SK-N-SH (cell line): ENCODE measurements at regions not wholly inside any gene's neighbourhood (a gene's known extent, or its start where the extent isn't known, plus 50 kb on each side); places are given as distances from the start of the nearest gene placed in this dataset.

ENCODE experiments used
- CTCF ChIA-PET: fragments of 300-600, 350-600 bp; formaldehyde crosslinking; extraction: SDS; loops from one replicate; lab custom pipeline; 2021; lab: Yijun Ruan, JAX
- POLR2A ChIA-PET: fragments of 350-600 bp; sonication (Branson Sonifier 250); formaldehyde crosslinking; extraction: SDS; loops from one replicate; lab custom pipeline; 2020; ENCODE audit warnings: antibody characterized with exemption, inconsistent platforms; lab: Yijun Ruan, JAX
- DNase-seq: peaks from one replicate; pipeline ENCODE4 v3.0.0; 2012
- H2AFZ ChIP-seq: fragments of 200-600 bp; sonication (generic); 2 replicates; pipeline ENCODE4 v1.8.1; 2016; ENCODE audit warnings: antibody characterized with exemption, mild to moderate bottlenecking, low read depth
- H3F3A ChIP-seq: fragments of 200-600 bp; sonication (generic); replicated peaks from 2 replicates; pipeline ENCODE3; 2016; ENCODE audit warnings: antibody characterized with exemption, mild to moderate bottlenecking; ENCODE audit not compliant: insufficient read depth
- H3K27ac ChIP-seq, 2 experiments: fragments of 200-500 bp in 1 of 2; fragments of 200-600 bp in 1 of 2; sonication (Bioruptor generic) in 1 of 2; sonication (generic), shearing (Covaris generic) in 1 of 2; 2 replicates each; pipeline versions ENCODE4 v1.5.1 to v1.6.1; 2014 to 2016; ENCODE audit warnings: low read depth in 2 of 2, inconsistent platforms in 1 of 2, low read length in 1 of 2, mild to moderate bottlenecking in 1 of 2, mixed read lengths in 1 of 2
- H3K27me3 ChIP-seq: fragments of 200-600 bp; sonication (generic), shearing (Covaris generic); 2 replicates; pipeline ENCODE4 v1.6.1; 2016; ENCODE audit warnings: mixed run types; ENCODE audit not compliant: insufficient read depth
- H3K36me3 ChIP-seq, 2 experiments: fragments of 200-500 bp in 1 of 2; fragments of 200-600 bp in 1 of 2; sonication (Bioruptor generic) in 1 of 2; sonication (generic) in 1 of 2; replicated peaks in 1 of 2; 2 replicates each; pipeline versions ENCODE3 to v1.5.1; 2014 to 2016; ENCODE audit warnings: low read length in 1 of 2, mild to moderate bottlenecking in 1 of 2; ENCODE audit not compliant: insufficient read depth in 2 of 2, control insufficient read depth in 1 of 2
- H3K4me1 ChIP-seq, 2 experiments: fragments of 200-500 bp in 1 of 2; fragments of 200-600 bp in 1 of 2; sonication (Bioruptor generic) in 1 of 2; sonication (generic), shearing (Covaris generic) in 1 of 2; 2 replicates each; pipeline versions ENCODE4 v1.5.1 to v1.6.1; 2014 to 2016; ENCODE audit warnings: low read depth in 1 of 2, low read length in 1 of 2, mixed run types in 1 of 2; ENCODE audit not compliant: insufficient read depth in 2 of 2, control insufficient read depth in 1 of 2
- H3K4me2 ChIP-seq: fragments of 200-600 bp; sonication (generic), shearing (Covaris generic); 2 replicates; pipeline ENCODE4 v1.6.1; 2017; ENCODE audit warnings: mixed run types
- H3K4me3 ChIP-seq, 2 experiments: fragments of 200-500 bp in 1 of 2; fragments of 200-600 bp in 1 of 2; sonication (Bioruptor generic) in 1 of 2; sonication (generic), shearing (Covaris generic) in 1 of 2; 2 replicates each; pipeline versions ENCODE4 v1.5.1 to v1.8.1; 2014 to 2016; ENCODE audit warnings: low read depth in 2 of 2, inconsistent platforms in 1 of 2, low read length in 1 of 2, mild to moderate bottlenecking in 1 of 2, mixed read lengths in 1 of 2, moderate library complexity in 1 of 2
- H3K79me2 ChIP-seq: fragments of 200-600 bp; sonication (generic); 2 replicates; pipeline ENCODE4 v1.8.1; 2017; ENCODE audit warnings: mild to moderate bottlenecking; ENCODE audit not compliant: insufficient read depth
- H3K9ac ChIP-seq: fragments of 200-600 bp; sonication (generic); 2 replicates; pipeline ENCODE4 v1.6.1; 2017; ENCODE audit warnings: mixed run types
- H3K9me2 ChIP-seq: fragments of 200-600 bp; sonication (generic); 2 replicates; pipeline ENCODE4 v1.6.1; 2017; ENCODE audit warnings: mixed run types
- H3K9me3 ChIP-seq: fragments of 200-600 bp; sonication (generic); 2 replicates; pipeline ENCODE4 v1.6.1; 2017; ENCODE audit warnings: mixed run types, mild to moderate bottlenecking, moderate library complexity
- H4K20me1 ChIP-seq: fragments of 200-600 bp; sonication (generic); 2 replicates; pipeline ENCODE4 v1.6.1; 2017; ENCODE audit warnings: mild to moderate bottlenecking, mixed run types; ENCODE audit not compliant: insufficient read depth
- ELF1 ChIP-seq: IDR thresholded peaks from 2 replicates; pipeline ENCODE4 v1.4.0; 2012
- EP300 ChIP-seq, 2 experiments: IDR thresholded peaks; 2 replicates each; pipeline versions ENCODE4 v1.4.0 to v1.6.1; 2012; ENCODE audit warnings: borderline replicate concordance in 1 of 2, low read depth in 1 of 2, low read length in 1 of 2
- FOSL2 ChIP-seq: IDR thresholded peaks from 2 replicates; pipeline ENCODE4 v1.4.0; 2012; ENCODE audit warnings: low read depth, mild to moderate bottlenecking, moderate library complexity, borderline replicate concordance
- FOXJ3 ChIP-seq: sonication (generic); formaldehyde crosslinking; IDR thresholded peaks from 2 replicates; pipeline ENCODE4 v1.5.1; 2020; ENCODE audit warnings: mild to moderate bottlenecking, missing genetic modification reagents
- FOXM1 ChIP-seq: IDR thresholded peaks from 2 replicates; pipeline ENCODE4 v1.4.0; 2012; ENCODE audit warnings: low read depth, mild to moderate bottlenecking
- GABPA ChIP-seq: IDR thresholded peaks from 2 replicates; pipeline ENCODE4 v1.4.0; 2012; ENCODE audit warnings: low read depth, mild to moderate bottlenecking
- GATA2 ChIP-seq: sonication (generic); formaldehyde crosslinking; IDR thresholded peaks from 2 replicates; pipeline ENCODE4 v1.5.0; 2020; ENCODE audit warnings: mild to moderate bottlenecking, missing genetic modification reagents
- MEF2A ChIP-seq: IDR thresholded peaks from 2 replicates; pipeline ENCODE4 v1.4.0; 2012; ENCODE audit warnings: low read depth, borderline replicate concordance
- NFIC ChIP-seq: IDR thresholded peaks from 2 replicates; pipeline ENCODE4 v1.4.0; 2012; ENCODE audit warnings: borderline replicate concordance
- NRF1 ChIP-seq: IDR thresholded peaks from 2 replicates; pipeline ENCODE4 v1.6.1; 2012; ENCODE audit warnings: low read depth, mild to moderate bottlenecking, low read length
- POLR2AphosphoS5 ChIP-seq: IDR thresholded peaks from 2 replicates; pipeline ENCODE4 v1.6.1; 2012; ENCODE audit warnings: low read depth, low read length
- RAD21 ChIP-seq: IDR thresholded peaks from 2 replicates; pipeline ENCODE4 v1.6.1; 2012; ENCODE audit warnings: mild to moderate bottlenecking, low read length
- RCOR1 ChIP-seq: fragments of 150-350 bp; IDR thresholded peaks from 2 replicates; pipeline ENCODE4 v1.6.1; 2017; ENCODE audit warnings: antibody characterized with exemption, low read length
- SIN3A ChIP-seq: IDR thresholded peaks from 2 replicates; pipeline ENCODE4 v1.6.1; 2012; ENCODE audit warnings: low read depth, mild to moderate bottlenecking, low read length, moderate library complexity, borderline replicate concordance
- TEAD4 ChIP-seq: IDR thresholded peaks from 2 replicates; pipeline ENCODE4 v1.4.0; 2012; ENCODE audit warnings: mild to moderate bottlenecking, borderline replicate concordance; ENCODE audit not compliant: insufficient read depth
- WGBS: methylation state at CpG from one replicate; pipeline ENCODE4 v1.1.6; 2017; ENCODE audit warnings: low lambda C conversion rate; 5-methylcytosine and 5-hydroxymethylcytosine counted together
- TF ChIP-seq, protein P1 (sequence below): IDR thresholded peaks from 2 replicates; pipeline ENCODE4 v1.4.0; 2012; ENCODE audit warnings: low read depth
- TF ChIP-seq, protein P2 (sequence below): fragments of 150-350 bp; IDR thresholded peaks from 2 replicates; pipeline ENCODE4 v1.6.1; 2016; ENCODE audit warnings: mild to moderate bottlenecking, low read depth, low read length
- TF ChIP-seq, protein P3 (sequence below): IDR thresholded peaks from 2 replicates; pipeline ENCODE4 v1.4.0; 2012; ENCODE audit warnings: low read depth, borderline replicate concordance
- TF ChIP-seq, protein P4 (sequence below): fragments of 150-350 bp; IDR thresholded peaks from 2 replicates; pipeline ENCODE4 v1.6.1; 2017; ENCODE audit warnings: antibody characterized with exemption, low read length, low read depth, borderline replicate concordance
- TF ChIP-seq, protein P5 (sequence below): IDR thresholded peaks from 2 replicates; pipeline ENCODE4; 2012

DNA sequence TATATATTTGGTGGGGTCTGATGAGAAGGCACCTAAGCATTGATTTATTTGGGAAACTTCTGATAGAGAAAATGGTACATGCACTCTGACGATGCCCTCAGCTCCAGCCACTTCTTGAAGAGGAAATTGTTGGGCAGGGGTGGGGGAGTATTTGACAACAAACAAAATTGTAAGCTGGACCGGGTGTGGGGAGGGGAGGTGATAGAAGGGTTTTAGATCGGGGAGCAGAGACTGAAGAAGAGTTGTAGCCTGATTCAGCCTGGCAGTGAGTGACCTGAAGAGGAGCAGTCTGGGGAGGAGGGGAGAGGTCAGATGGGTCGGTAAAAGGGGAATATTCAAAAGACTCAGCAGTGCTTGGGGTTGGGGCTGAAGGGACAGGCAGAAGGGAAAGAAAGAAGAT lies 2284.7 kb downstream of the TP53TG3F start:
- Histone ChIP-seq H3K79me2 (no peaks in the 10 kb centered on the region), H3K36me3 (no peaks in the 10 kb centered on the region), H3K4me3 (no peak overlapping the region), H3K4me2 (no peak overlapping the region), H3K9me2 (no peaks in the 10 kb centered on the region), H3K4me1 (no peaks in the 10 kb centered on the region), H2AFZ (no peak overlapping the region), H3K9ac (no peak overlapping the region), H3K27me3 (no peaks in the 10 kb centered on the region), H3K9me3 (no peaks in the 10 kb centered on the region), H4K20me1 (no peaks in the 10 kb centered on the region), H3K27ac (no peak overlapping the region), H3F3A (no peaks in the 10 kb centered on the region)
- WGBS = under 1% methylated on average over 4 of the region's 4 CpGs
- TF ChIP-seq SIN3A = no peak
- TF ChIP-seq, protein P1, sequence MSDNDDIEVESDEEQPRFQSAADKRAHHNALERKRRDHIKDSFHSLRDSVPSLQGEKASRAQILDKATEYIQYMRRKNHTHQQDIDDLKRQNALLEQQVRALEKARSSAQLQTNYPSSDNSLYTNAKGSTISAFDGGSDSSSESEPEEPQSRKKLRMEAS = no peak
- no peak for TF ChIP-seq GABPA
- TF ChIP-seq, protein P2, sequence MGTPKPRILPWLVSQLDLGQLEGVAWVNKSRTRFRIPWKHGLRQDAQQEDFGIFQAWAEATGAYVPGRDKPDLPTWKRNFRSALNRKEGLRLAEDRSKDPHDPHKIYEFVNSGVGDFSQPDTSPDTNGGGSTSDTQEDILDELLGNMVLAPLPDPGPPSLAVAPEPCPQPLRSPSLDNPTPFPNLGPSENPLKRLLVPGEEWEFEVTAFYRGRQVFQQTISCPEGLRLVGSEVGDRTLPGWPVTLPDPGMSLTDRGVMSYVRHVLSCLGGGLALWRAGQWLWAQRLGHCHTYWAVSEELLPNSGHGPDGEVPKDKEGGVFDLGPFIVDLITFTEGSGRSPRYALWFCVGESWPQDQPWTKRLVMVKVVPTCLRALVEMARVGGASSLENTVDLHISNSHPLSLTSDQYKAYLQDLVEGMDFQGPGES = no peak
- no peak for TF ChIP-seq POLR2AphosphoS5
- TF ChIP-seq RAD21 = no peak
- no peak for TF ChIP-seq MEF2A
- TF ChIP-seq, protein P3, sequence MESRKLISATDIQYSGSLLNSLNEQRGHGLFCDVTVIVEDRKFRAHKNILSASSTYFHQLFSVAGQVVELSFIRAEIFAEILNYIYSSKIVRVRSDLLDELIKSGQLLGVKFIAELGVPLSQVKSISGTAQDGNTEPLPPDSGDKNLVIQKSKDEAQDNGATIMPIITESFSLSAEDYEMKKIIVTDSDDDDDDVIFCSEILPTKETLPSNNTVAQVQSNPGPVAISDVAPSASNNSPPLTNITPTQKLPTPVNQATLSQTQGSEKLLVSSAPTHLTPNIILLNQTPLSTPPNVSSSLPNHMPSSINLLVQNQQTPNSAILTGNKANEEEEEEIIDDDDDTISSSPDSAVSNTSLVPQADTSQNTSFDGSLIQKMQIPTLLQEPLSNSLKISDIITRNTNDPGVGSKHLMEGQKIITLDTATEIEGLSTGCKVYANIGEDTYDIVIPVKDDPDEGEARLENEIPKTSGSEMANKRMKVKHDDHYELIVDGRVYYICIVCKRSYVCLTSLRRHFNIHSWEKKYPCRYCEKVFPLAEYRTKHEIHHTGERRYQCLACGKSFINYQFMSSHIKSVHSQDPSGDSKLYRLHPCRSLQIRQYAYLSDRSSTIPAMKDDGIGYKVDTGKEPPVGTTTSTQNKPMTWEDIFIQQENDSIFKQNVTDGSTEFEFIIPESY = no peak
- TF ChIP-seq NRF1 = no peak
- TF ChIP-seq ELF1 = no peak
- TF ChIP-seq FOXM1 = no peak
- no peak for TF ChIP-seq NFIC
- no peak for TF ChIP-seq TEAD4
- TF ChIP-seq, protein P4, sequence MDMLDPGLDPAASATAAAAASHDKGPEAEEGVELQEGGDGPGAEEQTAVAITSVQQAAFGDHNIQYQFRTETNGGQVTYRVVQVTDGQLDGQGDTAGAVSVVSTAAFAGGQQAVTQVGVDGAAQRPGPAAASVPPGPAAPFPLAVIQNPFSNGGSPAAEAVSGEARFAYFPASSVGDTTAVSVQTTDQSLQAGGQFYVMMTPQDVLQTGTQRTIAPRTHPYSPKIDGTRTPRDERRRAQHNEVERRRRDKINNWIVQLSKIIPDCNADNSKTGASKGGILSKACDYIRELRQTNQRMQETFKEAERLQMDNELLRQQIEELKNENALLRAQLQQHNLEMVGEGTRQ = no peak
- TF ChIP-seq EP300 (IDR thresholded peaks at IDR 0.05; ENCODE audit: borderline replicate concordance in 1 of 2, low read depth in 1 of 2, low read length in 1 of 2) = no peak
- TF ChIP-seq, protein P5, sequence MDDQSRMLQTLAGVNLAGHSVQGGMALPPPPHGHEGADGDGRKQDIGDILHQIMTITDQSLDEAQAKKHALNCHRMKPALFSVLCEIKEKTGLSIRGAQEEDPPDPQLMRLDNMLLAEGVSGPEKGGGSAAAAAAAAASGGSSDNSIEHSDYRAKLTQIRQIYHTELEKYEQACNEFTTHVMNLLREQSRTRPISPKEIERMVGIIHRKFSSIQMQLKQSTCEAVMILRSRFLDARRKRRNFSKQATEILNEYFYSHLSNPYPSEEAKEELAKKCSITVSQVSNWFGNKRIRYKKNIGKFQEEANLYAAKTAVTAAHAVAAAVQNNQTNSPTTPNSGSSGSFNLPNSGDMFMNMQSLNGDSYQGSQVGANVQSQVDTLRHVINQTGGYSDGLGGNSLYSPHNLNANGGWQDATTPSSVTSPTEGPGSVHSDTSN = no peak
- TF ChIP-seq GATA2 = no peak
- TF ChIP-seq FOSL2 = no peak
- TF ChIP-seq RCOR1 = no peak
- no peak for TF ChIP-seq FOXJ3 (CRISPR knock-in tag)
- no peak for DNase-seq
- ChIA-PET CTCF (no interaction called here), POLR2A (no interaction called here)
